ENCODE measurements at regions not wholly inside any gene's neighbourhood (a gene's known extent, or its start where the extent isn't known, plus 50 kb on each side); places are given as distances from the start of the nearest gene placed in this dataset.
A peak's percentile ranks its signal among the peaks of the same experiment; 100 is the strongest.

DNA sequence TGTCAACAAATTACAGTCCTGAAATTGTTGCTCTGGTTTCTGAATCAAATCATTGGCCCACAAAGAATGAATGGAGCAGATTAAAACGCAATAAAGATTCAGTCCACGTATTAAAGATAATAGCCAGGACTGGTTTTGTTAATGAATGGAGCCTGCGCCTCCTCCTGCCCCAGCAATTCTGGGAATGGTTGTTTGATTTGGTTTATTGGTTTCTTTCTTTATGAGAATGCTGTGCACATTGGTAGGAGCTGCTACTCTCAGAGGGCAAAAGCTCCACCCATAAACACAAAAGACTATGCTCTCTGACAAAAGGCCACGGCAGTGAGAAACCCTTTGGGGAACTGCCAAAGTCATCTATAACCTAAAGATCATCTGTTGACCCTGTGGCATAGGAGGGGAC lies 261.1 kb downstream of the ABHD5 start:
- no peak for TF ChIP-seq CTCF (IDR thresholded peaks at IDR 0.05)
- 74 to 81% (median 78%) methylated on average over 4 of the region's 4 CpGs for WGBS, 3 donors
- Histone ChIP-seq H3K36me3 (ENCODE audit: insufficient read depth in 1 of 2, low read depth in 1 of 2) (no peaks in the 10 kb centered on the region), H3K9me3 (no peaks in the 10 kb centered on the region), H3K27me3 (ENCODE audit: insufficient read depth in 3 of 3, low read length in 2 of 3) (peaks cover 0 to 23% (median 4%) of the 10 kb centered on the region in 3 donors), H3K4me3 (no peak overlapping the region), H3K27ac (no peak overlapping the region), H3K4me1 (no peaks in the 10 kb centered on the region)
- intact Hi-C loops (cut with DNase I): no loop called here
- DNase-seq: no peak
- ATAC-seq: no peak

- no peak for DNase-seq
- no peaks in the 10 kb centered on the region for H3K9me3 ChIP-seq
- no peaks in the 10 kb centered on the region for H3K36me3 ChIP-seq (ENCODE audit: insufficient read depth in 1 of 2, low read depth in 1 of 2)
- H3K4me1 ChIP-seq: no peaks in the 10 kb centered on the region
- intact Hi-C loops (cut with DNase I): no loop called here
- WGBS, 3 donors: 51 to 63% (median 57%) methylated on average over 10 of the region's 10 CpGs
- peaks cover 0 to 27% (median 4%) of the 10 kb centered on the region in 3 donors for H3K27me3 ChIP-seq (ENCODE audit: insufficient read depth in 3 of 3, low read length in 2 of 3)
- no peak for TF ChIP-seq CTCF (IDR thresholded peaks at IDR 0.05)
- no peak overlapping the region for H3K27ac ChIP-seq
- no peak overlapping the region for H3K4me3 ChIP-seq
- no peak for ATAC-seq
These were observed 262.6 kb downstream of the ABHD5 start for GRCh38 chr3:43953380-43953779.

GRCh38 chr3:43953814-43954692 lies 263.3 kb downstream of the ABHD5 start:
- Histone ChIP-seq H3K36me3 (ENCODE audit: insufficient read depth in 1 of 2, low read depth in 1 of 2) (no peaks in the 10 kb centered on the region), H3K27ac (no peak overlapping the region), H3K4me3 (no peak overlapping the region), H3K9me3 (no peaks in the 10 kb centered on the region), H3K27me3 (ENCODE audit: insufficient read depth in 3 of 3, low read length in 2 of 3) (peaks cover 0 to 25% (median 4%) of the 10 kb centered on the region in 3 donors), H3K4me1 (no peaks in the 10 kb centered on the region)
- ATAC-seq (peak in 3 of 4 donors; percentile 45 to 72 (median 71)), DNase-seq (no peak)
- TF ChIP-seq CTCF (IDR thresholded peaks at IDR 0.05): no peak
- intact Hi-C loops (cut with DNase I): no loop called here
- WGBS, 3 donors: 33 to 46% (median 37%) methylated on average over 7 of the region's 7 CpGs

DNA sequence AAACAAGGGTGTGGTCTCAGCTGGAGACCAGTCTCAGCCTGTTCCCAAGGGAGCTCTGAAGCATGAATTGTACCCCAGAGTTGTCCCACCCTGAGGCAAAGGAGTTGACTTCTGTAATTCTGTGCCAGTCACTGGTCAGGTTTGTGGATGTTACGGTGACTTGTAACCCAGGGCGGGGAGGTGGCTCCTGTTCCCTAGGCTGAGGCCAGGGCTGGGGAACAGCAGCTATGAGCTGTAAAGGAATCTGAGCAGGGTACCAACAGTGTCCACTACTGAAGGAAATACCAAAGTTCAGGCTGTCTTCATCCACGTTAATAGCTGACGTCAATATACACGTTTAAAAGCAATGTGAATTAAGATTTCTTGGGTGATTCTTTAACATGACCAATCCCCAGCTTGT lies 266.2 kb downstream of the ABHD5 start:
- no peaks in the 10 kb centered on the region for H3K4me1 ChIP-seq
- H3K9me3 ChIP-seq: no peaks in the 10 kb centered on the region
- DNase-seq (no peak), ATAC-seq (no peak)
- WGBS, 3 donors: 68 to 83% (median 78%) methylated on average over 5 of the region's 5 CpGs
- TF ChIP-seq CTCF (IDR thresholded peaks at IDR 0.05): no peak
- no peak overlapping the region for H3K4me3 ChIP-seq
- intact Hi-C loops (cut with DNase I): no loop called here
- H3K36me3 ChIP-seq (ENCODE audit: insufficient read depth in 1 of 2, low read depth in 1 of 2): no peaks in the 10 kb centered on the region
- no peak overlapping the region for H3K27ac ChIP-seq
- peaks cover 0 to 23% (median 2%) of the 10 kb centered on the region in 3 donors for H3K27me3 ChIP-seq (ENCODE audit: insufficient read depth in 3 of 3, low read length in 2 of 3)

Measured in psoas muscle (tissue), 7 donors.